Endothelial cell of umbilical vein (primary cell): ENCODE measurements at regions not wholly inside any gene's neighbourhood (a gene's known extent, or its start where the extent isn't known, plus 50 kb on each side); places are given as distances from the start of the nearest gene placed in this dataset.

Experiments used
- CTCF ChIP-seq, 2 donors: IDR thresholded peaks; 1 replicate in 1 of 2; 2 replicates in 1 of 2; pipeline ENCODE4 v1.5.1; 2011; ENCODE audit warnings: low read length in 2 of 2, mild to moderate bottlenecking in 2 of 2, moderate library complexity in 2 of 2, control low read depth in 1 of 2, inconsistent platforms in 1 of 2, low read depth in 1 of 2; ENCODE audit not compliant: insufficient read depth in 1 of 2; ENCODE audit errors: extremely low read depth in 1 of 2
- EZH2 ChIP-seq: IDR thresholded peaks from 2 replicates; pipeline ENCODE4 v1.6.1; 2012; ENCODE audit warnings: borderline replicate concordance, low read depth, mild to moderate bottlenecking, moderate library complexity, low read length, inconsistent platforms; ENCODE audit not compliant: severe bottlenecking
- POLR2AphosphoS5 ChIP-seq: IDR thresholded peaks from 2 replicates; pipeline ENCODE4 v1.6.1; 2012; ENCODE audit warnings: low read depth, mild to moderate bottlenecking, control low read depth, low read length, moderate library complexity; ENCODE audit not compliant: insufficient read depth

GRCh38 chr1:199038156-199038555 lies 399.3 kb downstream of the PTPRC start:
- TF ChIP-seq POLR2AphosphoS5 (no peak), CTCF (IDR thresholded peaks at IDR 0.05; ENCODE audit: extremely low read depth in 1 of 2, insufficient read depth in 1 of 2, low read depth in 1 of 2, low read length in 2 of 2) (no peak), EZH2 (no peak)
